ENCODE measurements at regions not wholly inside any gene's neighbourhood (a gene's known extent, or its start where the extent isn't known, plus 50 kb on each side); places are given as distances from the start of the nearest gene placed in this dataset.
A peak's percentile ranks its signal among the peaks of the same experiment; 100 is the strongest.

DNA sequence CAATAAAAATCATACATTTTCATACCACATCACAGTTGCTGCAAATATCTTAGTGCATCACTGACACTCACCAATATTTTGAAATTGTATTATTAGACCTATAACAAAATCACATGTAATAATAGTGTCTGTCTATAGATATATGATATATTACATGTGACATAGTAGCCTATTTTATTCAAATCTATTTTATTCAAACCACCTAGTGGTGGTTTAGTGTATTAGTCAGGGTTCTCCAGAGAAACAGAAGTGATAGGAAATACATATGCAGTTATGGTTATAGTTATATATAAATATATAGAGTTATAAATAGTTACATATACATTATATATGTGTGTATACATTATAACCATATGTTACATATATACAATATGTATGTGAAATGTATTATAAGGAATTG is 366.5 kb upstream of the ARID1B start:
- ATAC-seq (no peak), DNase-seq (ENCODE audit: missing footprints) (no peak)
- intact Hi-C loops (cut with DNase I), result no loop called here

DNA sequence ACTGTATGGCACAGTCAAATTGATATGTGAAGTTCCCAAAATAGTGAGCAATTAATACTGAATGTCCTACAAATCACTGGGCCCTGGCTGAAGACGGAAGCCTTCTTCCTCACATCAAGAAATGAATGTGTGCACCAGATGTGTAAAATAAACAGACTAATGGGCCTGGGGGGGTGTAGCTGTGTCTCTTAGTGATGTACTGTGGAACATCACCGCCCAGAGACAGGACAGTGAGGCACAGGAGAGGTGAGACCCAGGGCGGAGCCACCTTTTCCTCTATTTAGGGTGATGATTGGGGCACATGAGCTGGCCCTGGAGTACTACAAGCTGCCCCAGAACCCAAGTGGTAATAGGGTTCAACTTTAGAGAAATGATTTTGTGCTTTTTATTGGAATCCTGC is 368.5 kb upstream of the ARID1B start:
- no peak for ATAC-seq
- DNase-seq (ENCODE audit: missing footprints), result no peak
- intact Hi-C loops (cut with DNase I), result no loop called here

DNA sequence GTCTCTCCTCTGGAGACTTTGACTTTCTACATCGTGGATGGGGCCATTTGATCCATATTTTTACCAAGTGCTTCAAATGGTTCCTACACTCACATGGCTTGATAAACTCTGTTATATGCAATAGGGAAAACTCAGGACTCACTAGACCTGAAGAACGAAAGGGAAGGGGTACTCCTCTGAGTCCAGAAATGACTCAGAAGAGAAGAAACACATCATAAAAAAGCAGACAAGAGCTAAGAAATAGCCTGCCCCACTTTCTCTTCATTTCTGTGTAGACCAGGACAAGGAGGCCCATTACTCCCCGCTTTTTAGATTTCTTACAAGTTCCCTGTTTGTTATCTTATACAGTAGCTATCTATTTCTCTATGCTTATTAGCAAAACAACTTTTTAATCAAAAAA is 369.8 kb upstream of the ARID1B start:
- intact Hi-C loops (cut with DNase I), result no loop called here
- DNase-seq (ENCODE audit: missing footprints) (no peak), ATAC-seq (no peak)

GRCh38 chr6:156406688-156407087 is 370.5 kb upstream of the ARID1B start:
- ATAC-seq (no peak), DNase-seq (ENCODE audit: missing footprints) (no peak)
- intact Hi-C loops (cut with DNase I), result no loop called here

GRCh38 chr6:156406099-156406498 is 371.1 kb upstream of the ARID1B start:
- no peak for ATAC-seq
- intact Hi-C loops (cut with DNase I), result no loop called here
- DNase-seq (ENCODE audit: missing footprints), result no peak

DNA sequence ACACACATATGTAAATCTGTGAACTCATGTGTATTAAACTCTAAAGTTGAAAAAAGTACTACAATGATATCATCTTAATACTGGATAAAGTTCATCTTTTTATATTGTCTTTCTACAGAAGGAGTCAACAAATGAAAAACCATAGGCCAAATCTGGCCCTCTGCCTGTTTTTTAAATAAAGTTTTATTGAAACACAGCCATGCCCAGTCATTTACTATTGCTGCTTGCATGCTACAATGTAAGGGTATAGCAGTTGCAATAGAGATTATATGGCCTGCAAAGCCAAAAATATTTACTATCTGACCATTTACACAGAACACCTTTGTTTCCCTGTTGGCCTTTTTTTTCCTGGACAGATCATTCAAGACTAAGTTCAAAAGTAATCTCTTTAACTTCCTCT is 374.6 kb upstream of the ARID1B start:
- DNase-seq (ENCODE audit: missing footprints) (no peak), ATAC-seq (no peak)
- intact Hi-C loops (cut with DNase I), result no loop called here

DNA sequence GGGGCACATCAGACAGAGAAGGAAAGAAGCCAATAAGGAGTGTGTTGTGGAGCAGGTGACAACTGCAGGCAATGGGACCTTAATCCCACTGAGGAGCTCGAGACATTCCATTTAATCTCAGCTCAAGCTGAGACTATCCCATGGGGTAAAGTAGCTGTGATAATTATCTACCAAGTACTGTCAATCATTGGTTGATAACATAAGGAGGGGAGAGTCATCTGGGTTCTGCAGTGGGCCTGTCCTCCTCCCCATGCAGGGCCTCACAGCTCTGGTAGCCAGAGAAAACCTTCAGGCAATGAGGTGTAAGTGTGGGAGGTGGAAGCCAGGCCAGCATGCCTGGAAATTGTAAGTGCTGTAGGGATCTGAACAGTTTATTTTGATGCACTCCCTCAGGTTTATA is 375.0 kb upstream of the ARID1B start:
- DNase-seq (ENCODE audit: missing footprints) (no peak), ATAC-seq (no peak)
- intact Hi-C loops (cut with DNase I), result no loop called here

GRCh38 chr6:156400487-156400886 is 376.7 kb upstream of the ARID1B start:
- intact Hi-C loops (cut with DNase I), result no loop called here
- DNase-seq (ENCODE audit: missing footprints) (no peak), ATAC-seq (no peak)

GRCh38 chr6:156398966-156399365 is 378.2 kb upstream of the ARID1B start:
- intact Hi-C loops (cut with DNase I), result no loop called here
- ATAC-seq, result no peak
- no peak for DNase-seq (ENCODE audit: missing footprints)

DNA sequence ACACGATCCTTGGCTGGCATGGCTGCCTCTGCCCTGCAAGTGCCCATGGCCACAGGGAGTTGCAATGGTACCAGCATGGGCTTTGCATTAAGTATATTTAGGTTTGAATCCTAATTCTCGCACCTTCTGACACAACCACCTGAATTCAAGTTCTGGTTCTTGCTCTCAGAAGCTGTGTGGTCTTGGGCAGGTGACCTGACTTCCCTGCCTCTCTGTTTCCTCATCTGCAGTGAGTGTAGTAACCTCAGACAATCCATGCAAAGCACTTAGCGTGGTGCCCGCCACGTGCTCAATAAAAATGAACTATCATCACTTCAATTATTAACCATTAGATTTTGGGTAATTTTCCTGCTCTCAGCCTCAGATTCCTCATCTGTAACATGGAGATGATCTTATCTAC is 378.8 kb upstream of the ARID1B start:
- no peak for DNase-seq (ENCODE audit: missing footprints)
- intact Hi-C loops (cut with DNase I), result no loop called here
- ATAC-seq, result no peak

DNA sequence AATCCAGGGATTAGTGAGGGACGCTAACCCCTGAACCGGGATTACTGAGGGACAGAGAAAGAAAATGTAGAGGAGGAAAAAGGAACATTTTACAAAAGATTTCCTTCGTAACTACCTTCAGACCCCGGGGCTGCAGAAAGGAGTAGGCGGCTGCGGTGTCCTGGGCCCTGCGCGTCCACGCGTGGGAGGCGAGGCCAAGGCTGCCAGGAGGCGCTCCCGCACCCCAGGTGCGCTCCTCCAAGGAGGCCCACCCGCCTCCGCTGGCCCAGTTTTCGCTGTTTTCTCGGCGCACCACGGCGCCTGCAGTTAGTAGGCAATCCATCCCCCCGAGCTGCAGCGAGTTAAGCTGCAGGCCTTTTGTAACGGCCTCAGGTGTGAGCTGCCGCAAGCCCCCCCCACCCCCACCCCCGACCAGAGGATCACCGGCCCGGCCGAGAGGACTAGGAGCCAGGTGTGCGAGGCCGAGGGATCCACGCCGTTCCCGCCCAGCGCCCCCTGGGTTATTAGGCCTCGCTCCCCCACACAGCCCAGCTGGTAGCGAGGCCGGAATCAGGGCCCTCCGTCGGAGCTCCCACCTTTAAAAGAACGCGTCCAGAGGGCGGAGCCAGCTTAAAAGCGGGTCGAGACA is 380.3 kb upstream of the ARID1B start:
- intact Hi-C loops (cut with DNase I), result no loop called here
- no peak for ATAC-seq

GRCh38 chr6:156396068-156396771 is 381.0 kb upstream of the ARID1B start:
- no peak for ATAC-seq
- DNase-seq (ENCODE audit: missing footprints), result no peak
- intact Hi-C loops (cut with DNase I), result no loop called here

More for the DNA sequence above, 380.3 kb upstream of the ARID1B start:
- no peak for DNase-seq (ENCODE audit: missing footprints)

DNA sequence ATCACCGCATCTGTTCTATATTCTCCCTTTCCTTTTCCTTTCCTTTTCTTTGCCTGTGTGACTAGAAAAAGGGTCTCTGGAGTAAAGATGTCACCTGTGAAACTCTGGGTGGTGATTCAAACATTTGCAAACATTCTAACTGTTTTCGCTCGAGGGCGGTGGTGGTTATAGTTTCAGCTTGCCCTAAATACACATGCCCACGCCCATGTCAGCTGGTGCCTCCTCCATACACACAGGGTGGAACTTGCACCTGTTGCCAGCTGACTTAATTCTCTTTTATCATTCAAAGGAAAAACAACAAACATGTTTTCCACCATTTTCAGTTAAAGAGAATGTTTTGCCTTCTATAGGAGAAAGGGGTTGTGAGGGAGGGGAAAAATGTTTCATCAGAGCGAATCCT is 381.9 kb upstream of the ARID1B start:
- no peak for DNase-seq (ENCODE audit: missing footprints)
- intact Hi-C loops (cut with DNase I), result no loop called here
- ATAC-seq, result no peak

DNA sequence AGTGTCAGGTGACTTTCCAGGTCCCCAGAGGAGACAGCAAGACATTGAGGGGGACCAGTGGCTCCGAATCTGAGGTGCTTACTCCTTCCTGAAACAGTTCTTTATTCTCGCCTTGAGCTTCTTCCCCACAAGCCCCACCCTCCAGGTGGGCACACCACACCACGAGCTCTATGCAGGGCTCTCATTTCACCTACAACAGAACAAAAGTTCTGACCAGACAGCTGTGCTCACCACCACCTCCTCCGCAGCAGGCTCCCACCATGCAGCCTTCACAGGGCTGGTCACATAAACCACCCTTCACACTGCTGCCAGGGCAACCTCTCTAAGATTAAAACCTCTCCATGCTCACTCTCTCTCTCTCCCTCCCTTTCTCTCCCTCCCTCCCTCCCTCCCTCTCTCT is 384.5 kb upstream of the ARID1B start:
- no peak for DNase-seq (ENCODE audit: missing footprints)
- ATAC-seq, result no peak
- intact Hi-C loops (cut with DNase I), result no loop called here

DNA sequence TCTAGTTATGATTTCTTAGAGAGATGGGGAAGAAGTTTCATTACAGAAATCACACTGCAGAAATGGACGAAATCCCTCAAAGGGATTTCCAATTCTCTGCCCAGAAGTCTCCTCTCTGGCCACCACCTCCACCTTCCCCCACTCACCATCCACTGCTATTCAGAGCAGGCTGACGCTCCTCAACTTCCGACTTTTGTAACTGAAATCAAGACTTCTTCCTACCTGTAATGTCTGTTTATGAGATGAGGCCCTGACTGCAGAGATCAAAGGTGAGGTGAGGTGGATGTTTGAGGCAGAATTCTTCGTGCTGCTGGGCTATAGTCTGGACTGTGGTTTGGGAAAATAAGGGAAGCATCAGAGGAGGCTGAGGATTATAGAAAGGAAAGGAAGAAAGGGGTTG is 385.2 kb upstream of the ARID1B start:
- ATAC-seq (no peak), DNase-seq (ENCODE audit: missing footprints) (no peak)
- intact Hi-C loops (cut with DNase I), result no loop called here

GRCh38 chr6:156391061-156391672 is 386.0 kb upstream of the ARID1B start:
- intact Hi-C loops (cut with DNase I), result no loop called here
- no peak for ATAC-seq
- no peak for DNase-seq (ENCODE audit: missing footprints)

GRCh38 chr6:156390621-156391020 is 386.6 kb upstream of the ARID1B start:
- ATAC-seq (no peak), DNase-seq (ENCODE audit: missing footprints) (no peak)
- intact Hi-C loops (cut with DNase I), result no loop called here

- intact Hi-C loops (cut with DNase I), result no loop called here
- ATAC-seq (no peak), DNase-seq (ENCODE audit: missing footprints) (peak; percentile 53)
Measured at GRCh38 chr6:156389296-156389695, 387.9 kb upstream of the ARID1B start.

DNA sequence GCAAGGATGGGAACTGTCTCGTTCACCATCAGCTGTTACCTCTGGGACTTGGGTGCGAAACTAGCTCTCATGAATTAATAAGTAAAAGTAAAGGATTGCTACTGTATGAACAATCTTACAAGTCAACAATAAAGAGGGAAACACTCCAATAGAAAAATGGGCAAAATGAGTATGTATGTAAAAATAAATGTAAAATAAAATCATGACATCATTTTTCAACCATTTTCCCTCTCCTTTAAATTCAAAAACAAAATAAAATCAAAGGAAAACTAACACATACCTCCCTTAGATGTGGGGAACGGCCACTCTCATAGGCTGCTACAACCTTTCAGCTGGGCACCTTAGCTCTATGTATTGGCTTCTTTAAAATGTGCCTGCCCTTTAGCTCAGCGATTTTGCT is 389.7 kb upstream of the ARID1B start:
- ATAC-seq, result no peak
- DNase-seq (ENCODE audit: missing footprints), result no peak
- intact Hi-C loops (cut with DNase I), result no loop called here

DNA sequence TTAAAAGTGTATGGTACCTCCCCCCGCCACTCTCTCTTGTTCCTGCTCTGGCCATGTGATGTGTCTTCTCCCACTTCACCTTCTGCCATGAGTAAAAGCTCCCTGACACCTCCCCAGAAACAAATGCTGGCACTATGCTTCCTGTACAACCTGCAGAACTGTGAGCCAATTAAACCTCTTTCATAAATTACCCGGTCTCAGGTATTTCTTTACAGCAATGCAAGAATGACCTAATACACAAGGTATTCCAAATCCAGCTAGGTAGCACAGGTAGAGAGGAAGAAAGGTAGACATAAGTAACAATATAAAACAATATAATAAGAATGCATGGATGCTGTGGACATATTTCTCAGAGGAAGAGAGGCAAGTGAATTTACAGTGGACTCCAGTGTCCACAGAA is 394.1 kb upstream of the ARID1B start:
- ATAC-seq (no peak), DNase-seq (ENCODE audit: missing footprints) (no peak)
- intact Hi-C loops (cut with DNase I), result no loop called here

Data from Right ventricle myocardium inferior (tissue), 1 donor.